ENCODE measurements at regions not wholly inside any gene's neighbourhood (a gene's known extent, or its start where the extent isn't known, plus 50 kb on each side); places are given as distances from the start of the nearest gene placed in this dataset.
"Not testable (repeated sequence)": the region's sequence is repeated elsewhere in the genome, so short reads cannot be mapped to it uniquely, and the experiment has no call there.

- no peak for DNase-seq (ENCODE audit: low read depth in 2 of 2)
Observed at GRCh38 chr12:119931402-119931801, 54.3 kb upstream of the CIT start.

DNA sequence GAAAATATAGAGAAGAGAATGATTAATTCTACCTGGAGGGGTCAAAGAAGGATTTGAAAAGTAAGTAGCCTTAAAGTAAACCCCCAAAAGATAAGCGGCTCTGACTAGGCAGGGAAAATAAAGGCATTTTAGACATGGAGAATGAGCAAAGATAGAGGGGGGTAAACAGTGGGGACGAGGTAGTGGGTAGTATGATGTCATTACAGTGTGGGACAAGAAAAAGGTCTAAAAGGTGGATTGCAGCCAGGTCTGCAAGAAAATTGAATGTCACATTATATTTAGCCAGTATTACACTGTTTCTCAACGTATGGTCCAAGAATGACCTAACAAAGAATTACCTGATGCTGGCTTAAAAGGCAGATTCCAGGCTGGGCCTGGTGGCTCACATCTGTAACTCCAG is 55.8 kb upstream of the CIT start:
- DNase-seq (ENCODE audit: low read depth in 2 of 2): no peak

DNA sequence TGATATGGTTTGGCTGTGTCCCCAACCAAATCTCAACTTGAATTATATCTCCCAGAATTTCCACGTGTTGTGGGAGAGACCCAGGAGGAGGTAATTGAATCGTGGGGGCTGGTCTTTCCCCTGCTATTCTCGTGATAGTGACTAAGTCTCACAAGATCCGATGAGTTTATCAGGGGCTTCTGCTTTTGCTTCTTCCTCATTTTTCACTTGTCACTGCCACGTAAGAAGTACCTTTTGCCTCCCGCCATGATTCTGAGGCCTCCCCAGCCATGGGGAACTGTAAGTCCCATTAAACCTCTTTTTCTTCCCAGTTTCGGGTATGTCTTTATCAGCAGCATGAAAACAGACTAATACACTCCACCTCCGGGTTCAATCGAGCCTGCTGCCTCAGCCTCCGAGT is 54.3 kb upstream of the BICDL1 start:
- not testable (repeated sequence) for DNase-seq (ENCODE audit: low read depth in 2 of 2)

GRCh38 chr12:119936705-119937311 is 52.2 kb upstream of the BICDL1 start:
- no peak for DNase-seq (ENCODE audit: low read depth in 2 of 2)

GRCh38 chr12:119938049-119938667 is 50.9 kb upstream of the BICDL1 start:
- DNase-seq (ENCODE audit: low read depth in 2 of 2): peak; percentile 22 to 45

All from stimulated activated CD8-positive, alpha-beta memory T cell treated with anti-CD3 and anti-CD28 coated beads, Interleukin-2, amount 100 ng/mL, for 48 hours (primary cell).